AG10803 (cell line): ENCODE measurements at regions not wholly inside any gene's neighbourhood (a gene's known extent, or its start where the extent isn't known, plus 50 kb on each side); places are given as distances from the start of the nearest gene placed in this dataset.

ENCODE experiments used
- DNase-seq: peaks from one replicate; pipeline ENCODE4 v3.0.0; 2010; ENCODE audit warnings: low read depth
- H3K4me3 ChIP-seq: 2 replicates; pipeline ENCODE4 v1.5.1; 2011; ENCODE audit warnings: mild to moderate bottlenecking, low read length, control low read depth
- TF ChIP-seq, protein P1 (sequence below): conservative IDR thresholded peaks from 2 replicates; pipeline ENCODE4 v1.5.1; 2011; ENCODE audit warnings: mild to moderate bottlenecking, low read length, control low read depth, inconsistent platforms

DNA sequence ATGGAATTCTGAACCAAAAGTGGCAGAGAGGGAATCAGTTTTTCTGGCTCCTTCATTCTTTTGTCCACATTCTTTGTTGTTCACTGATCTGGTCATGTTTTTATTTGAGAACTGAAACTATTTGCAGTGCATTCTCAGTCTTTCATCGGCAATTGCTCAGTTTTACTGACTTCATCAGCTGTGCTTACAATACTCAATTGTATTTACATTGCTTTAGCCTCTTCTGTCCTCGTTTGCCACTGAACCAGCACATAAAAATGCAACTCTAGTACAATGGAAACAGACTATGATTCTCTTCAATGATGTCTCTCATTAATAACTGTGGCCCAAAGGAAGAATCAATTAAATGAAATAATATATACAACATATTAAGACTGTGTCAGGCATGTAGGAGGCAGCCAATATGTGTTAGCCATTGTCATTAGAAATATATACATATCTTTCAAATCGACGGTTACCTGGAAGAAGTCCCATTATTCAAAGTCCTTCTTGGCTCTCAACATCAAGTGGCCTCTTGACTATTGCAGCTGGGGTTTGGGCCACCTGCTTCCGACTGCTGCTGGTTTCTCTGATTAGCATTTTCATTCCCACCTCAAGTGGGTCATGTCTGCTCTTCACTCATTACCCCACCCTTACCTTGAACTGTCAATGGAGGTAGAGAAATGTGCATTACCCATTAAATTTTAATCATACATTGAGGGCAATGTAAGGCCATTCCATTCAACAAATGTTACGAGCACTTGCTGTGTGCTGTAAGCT lies 600.1 kb downstream of the INSC start:
- TF ChIP-seq, protein P1, sequence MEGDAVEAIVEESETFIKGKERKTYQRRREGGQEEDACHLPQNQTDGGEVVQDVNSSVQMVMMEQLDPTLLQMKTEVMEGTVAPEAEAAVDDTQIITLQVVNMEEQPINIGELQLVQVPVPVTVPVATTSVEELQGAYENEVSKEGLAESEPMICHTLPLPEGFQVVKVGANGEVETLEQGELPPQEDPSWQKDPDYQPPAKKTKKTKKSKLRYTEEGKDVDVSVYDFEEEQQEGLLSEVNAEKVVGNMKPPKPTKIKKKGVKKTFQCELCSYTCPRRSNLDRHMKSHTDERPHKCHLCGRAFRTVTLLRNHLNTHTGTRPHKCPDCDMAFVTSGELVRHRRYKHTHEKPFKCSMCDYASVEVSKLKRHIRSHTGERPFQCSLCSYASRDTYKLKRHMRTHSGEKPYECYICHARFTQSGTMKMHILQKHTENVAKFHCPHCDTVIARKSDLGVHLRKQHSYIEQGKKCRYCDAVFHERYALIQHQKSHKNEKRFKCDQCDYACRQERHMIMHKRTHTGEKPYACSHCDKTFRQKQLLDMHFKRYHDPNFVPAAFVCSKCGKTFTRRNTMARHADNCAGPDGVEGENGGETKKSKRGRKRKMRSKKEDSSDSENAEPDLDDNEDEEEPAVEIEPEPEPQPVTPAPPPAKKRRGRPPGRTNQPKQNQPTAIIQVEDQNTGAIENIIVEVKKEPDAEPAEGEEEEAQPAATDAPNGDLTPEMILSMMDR, result no peak
- no peak for DNase-seq

DNA sequence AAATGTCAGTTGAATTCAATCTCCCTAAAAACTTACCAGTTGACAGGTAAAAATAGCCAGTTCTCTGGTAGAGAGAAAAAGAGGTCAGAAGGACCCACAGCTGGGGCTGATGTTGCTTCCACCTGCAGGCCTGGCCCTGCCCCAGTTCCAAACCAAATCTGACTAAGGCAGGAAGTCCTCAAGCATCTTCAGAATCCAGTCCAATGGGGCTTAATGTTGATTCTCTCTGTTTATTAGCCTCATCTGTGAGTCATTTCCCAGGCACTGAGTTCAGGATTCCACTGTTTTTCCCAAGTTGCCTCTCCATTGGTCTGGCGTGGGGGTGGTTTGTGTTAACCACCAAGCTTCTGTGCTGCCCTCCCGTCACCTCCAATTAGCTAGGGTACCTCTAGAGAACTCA lies 601.8 kb downstream of the INSC start:
- DNase-seq, result no peak
- TF ChIP-seq, protein P1, result no peak
- H3K4me3 ChIP-seq, result no peak overlapping the region

More for the DNA sequence above, 600.1 kb downstream of the INSC start:
- no peak overlapping the region for H3K4me3 ChIP-seq

- TF ChIP-seq, protein P1, result no peak
- no peak overlapping the region for H3K4me3 ChIP-seq
- DNase-seq, result no peak
Measured at GRCh38 chr11:15720460-15720859, 605.7 kb downstream of the INSC start.

DNA sequence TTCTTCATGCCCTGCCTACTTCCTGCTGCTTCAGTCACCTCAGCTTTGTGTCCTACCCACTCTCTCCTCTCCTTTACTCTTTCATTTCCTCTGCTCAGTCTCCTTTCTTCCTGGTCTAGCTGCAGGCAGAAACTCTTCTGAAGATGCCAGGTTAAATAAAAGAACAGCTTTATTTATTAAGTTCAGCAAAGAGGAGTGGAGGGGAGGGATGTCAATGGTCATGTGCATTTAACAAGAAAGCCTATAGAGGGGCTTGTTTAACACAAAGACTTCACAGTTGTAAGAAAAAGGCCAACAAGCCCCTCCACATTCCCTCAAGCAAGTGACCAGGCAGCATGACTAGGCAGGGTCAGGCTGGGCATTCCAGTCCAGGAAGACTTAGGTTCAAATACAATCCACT lies 609.2 kb downstream of the INSC start:
- H3K4me3 ChIP-seq, result no peak overlapping the region
- TF ChIP-seq, protein P1, result no peak
- no peak for DNase-seq

DNA sequence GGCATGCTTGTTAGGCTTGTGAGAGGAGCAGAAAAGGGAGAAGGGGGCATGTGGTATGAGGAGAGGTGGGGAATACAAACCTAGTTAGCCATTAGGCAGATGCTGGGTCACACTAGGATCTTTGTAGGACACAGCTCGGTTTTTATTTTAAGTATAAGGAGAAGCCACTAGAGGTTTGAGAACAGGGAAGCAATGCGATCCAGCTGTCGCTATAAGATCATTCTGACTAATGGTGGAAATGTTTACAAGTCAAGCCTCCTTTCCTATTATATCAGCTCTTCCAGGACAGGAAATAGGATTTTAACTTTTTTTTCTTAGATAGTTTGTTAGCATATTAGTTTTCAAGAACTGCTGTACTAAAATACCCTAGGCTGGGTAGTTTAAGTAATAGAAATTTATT lies 609.9 kb downstream of the INSC start:
- DNase-seq, result no peak
- TF ChIP-seq, protein P1, result no peak
- H3K4me3 ChIP-seq, result no peak overlapping the region

- H3K4me3 ChIP-seq, result no peak overlapping the region
- no peak for DNase-seq
- TF ChIP-seq, protein P1, result no peak
Measured at GRCh38 chr11:15725246-15725645, 610.5 kb downstream of the INSC start.

- TF ChIP-seq, protein P1, result no peak
Measured at GRCh38 chr11:15726221-15726746, 611.6 kb downstream of the INSC start.

More at GRCh38 chr11:15726221-15726746, 611.6 kb downstream of the INSC start:
- DNase-seq, result no peak
- H3K4me3 ChIP-seq, result no peak overlapping the region
